HFFc6 (cell line): ENCODE measurements at regions not wholly inside any gene's neighbourhood (a gene's known extent, or its start where the extent isn't known, plus 50 kb on each side); places are given as distances from the start of the nearest gene placed in this dataset.
"Not testable (repeated sequence)": the region's sequence is repeated elsewhere in the genome, so short reads cannot be mapped to it uniquely, and the experiment has no call there.

Experiments used
- DNase-seq: peaks from one replicate; pipeline ENCODE4 v3.0.0-alpha.2; 2018
- H3K27ac Mint-ChIP-seq: 2 replicates; pipeline ENCODE4 v1.8.0; 2020; ENCODE audit warnings: mild to moderate bottlenecking, mixed read lengths
- H3K27me3 Mint-ChIP-seq: 2 replicates; pipeline ENCODE4 v1.8.0; 2021; ENCODE audit warnings: mild to moderate bottlenecking, moderate library complexity, mixed read lengths; ENCODE audit not compliant: insufficient read depth
- H3K36me3 Mint-ChIP-seq: 2 replicates; pipeline ENCODE4 v1.8.0; 2021; ENCODE audit warnings: low read depth, mixed read lengths
- H3K4me1 Mint-ChIP-seq: 2 replicates; pipeline ENCODE4 v1.8.0; 2020; ENCODE audit warnings: low read depth, mixed read lengths
- H3K4me3 Mint-ChIP-seq: 2 replicates; pipeline ENCODE4 v1.8.0; 2020; ENCODE audit warnings: mild to moderate bottlenecking, moderate library complexity, mixed read lengths
- H3K9me3 Mint-ChIP-seq: 2 replicates; pipeline ENCODE4 v1.8.0; 2020; ENCODE audit warnings: mild to moderate bottlenecking, mixed read lengths
- CTCF ChIP-seq: fragments of 200-600 bp; sonication (generic); IDR thresholded peaks from 2 replicates; pipeline ENCODE4 v1.5.0; 2021; ENCODE audit warnings: antibody characterized with exemption, mild to moderate bottlenecking

- no peak for DNase-seq
- Mint-ChIP-seq H3K4me3 (no peak overlapping the region), H3K9me3 (no peaks in the 10 kb centered on the region), H3K27me3 (peaks cover 1% of the 10 kb centered on the region), H3K4me1 (no peaks in the 10 kb centered on the region), H3K27ac (no peak overlapping the region), H3K36me3 (no peaks in the 10 kb centered on the region)
- TF ChIP-seq CTCF, result no peak
Measured at GRCh38 chr5:157963761-157964160, 104.8 kb upstream of the CLINT1 start.

- H3K4me3 Mint-ChIP-seq, result no peak overlapping the region
- no peaks in the 10 kb centered on the region for H3K4me1 Mint-ChIP-seq
- no peaks in the 10 kb centered on the region for H3K36me3 Mint-ChIP-seq
- H3K27me3 Mint-ChIP-seq, result peaks cover 1% of the 10 kb centered on the region
- H3K27ac Mint-ChIP-seq, result no peak overlapping the region
- no peak for DNase-seq
- no peak for TF ChIP-seq CTCF
- no peaks in the 10 kb centered on the region for H3K9me3 Mint-ChIP-seq
Measured at GRCh38 chr5:157963244-157963643, 104.3 kb upstream of the CLINT1 start.

- H3K27ac Mint-ChIP-seq, DNase-seq, H3K4me3 Mint-ChIP-seq, H3K9me3 Mint-ChIP-seq, H3K36me3 Mint-ChIP-seq, H3K4me1 Mint-ChIP-seq, H3K27me3 Mint-ChIP-seq: not testable (repeated sequence)
Measured at GRCh38 chr5:157962686-157963085, 103.7 kb upstream of the CLINT1 start.

GRCh38 chr5:157961896-157962590 is 103.1 kb upstream of the CLINT1 start:
- Mint-ChIP-seq H3K4me3 (no peak overlapping the region), H3K27ac (no peak overlapping the region), H3K4me1 (no peaks in the 10 kb centered on the region), H3K36me3 (no peaks in the 10 kb centered on the region), H3K27me3 (peaks cover 4% of the 10 kb centered on the region), H3K9me3 (no peaks in the 10 kb centered on the region)
- DNase-seq, result no peak
- no peak for TF ChIP-seq CTCF

GRCh38 chr5:157961176-157961575 is 102.2 kb upstream of the CLINT1 start:
- Mint-ChIP-seq H3K36me3 (no peaks in the 10 kb centered on the region), H3K27me3 (peaks cover 4% of the 10 kb centered on the region), H3K4me3 (no peak overlapping the region), H3K4me1 (no peaks in the 10 kb centered on the region), H3K9me3 (no peaks in the 10 kb centered on the region), H3K27ac (no peak overlapping the region)
- no peak for TF ChIP-seq CTCF
- DNase-seq, result no peak

- H3K27me3 Mint-ChIP-seq, result peaks cover 4% of the 10 kb centered on the region
- no peak for TF ChIP-seq CTCF
- H3K36me3 Mint-ChIP-seq, result no peaks in the 10 kb centered on the region
- no peak for DNase-seq
- no peak overlapping the region for H3K27ac Mint-ChIP-seq
- H3K4me3 Mint-ChIP-seq, result no peak overlapping the region
- no peaks in the 10 kb centered on the region for H3K9me3 Mint-ChIP-seq
- no peaks in the 10 kb centered on the region for H3K4me1 Mint-ChIP-seq
Measured at GRCh38 chr5:157959370-157959769, 100.4 kb upstream of the CLINT1 start.
